Psoas muscle (tissue), 7 donors: ENCODE measurements at regions not wholly inside any gene's neighbourhood (a gene's known extent, or its start where the extent isn't known, plus 50 kb on each side); places are given as distances from the start of the nearest gene placed in this dataset.
"Not testable (repeated sequence)": the region's sequence is repeated elsewhere in the genome, so short reads cannot be mapped to it uniquely, and the experiment has no call there.

Source experiments
- ATAC-seq, 4 donors: fragments of 200-7000 bp; cut with Tn5 transposase; one replicate each; pipeline ENCODE4 v1.9.1; 2020; ENCODE audit warnings: moderate library complexity in 3 of 4, mild to moderate bottlenecking in 2 of 4
- DNase-seq, 2 donors: peaks; one replicate each; pipeline ENCODE4 v3.0.0-alpha.2; 2020
- H3K27ac ChIP-seq: fragments of 200-600 bp; one replicate; pipeline ENCODE4 v1.8.0; 2022
- H3K27me3 ChIP-seq, 3 donors: fragments of 200-600 bp in 1 of 3; one replicate each; pipeline versions ENCODE4 v1.6.1 to v1.8.0; 2013 to 2022; ENCODE audit warnings: low read length in 2 of 3, mild to moderate bottlenecking in 2 of 3, moderate library complexity in 1 of 3; ENCODE audit not compliant: insufficient read depth in 3 of 3
- H3K36me3 ChIP-seq, 2 donors: fragments of 200-600 bp in 1 of 2; one replicate each; pipeline versions ENCODE4 v1.6.1 to v1.8.0; 2013 to 2022; ENCODE audit warnings: low read depth in 1 of 2, mild to moderate bottlenecking in 1 of 2, moderate library complexity in 1 of 2; ENCODE audit not compliant: insufficient read depth in 1 of 2
- H3K4me1 ChIP-seq: fragments of 200-600 bp; one replicate; pipeline ENCODE4 v1.8.0; 2022
- H3K4me3 ChIP-seq: fragments of 200-600 bp; one replicate; pipeline ENCODE4 v1.8.0; 2022; ENCODE audit warnings: mild to moderate bottlenecking
- H3K9me3 ChIP-seq: fragments of 200-600 bp; one replicate; pipeline ENCODE4 v1.8.0; 2022
- WGBS, 3 donors: extraction: QIAGEN DNeasy Blood & Tissue Kit; methylation state at CpG; one replicate each; pipeline versions ENCODE4 v1.1.6 to v1.1.7; 2013; 5-methylcytosine and 5-hydroxymethylcytosine counted together
- intact Hi-C, 2 donors: fragments of 100-400 bp; cut with DNase I; formaldehyde crosslinking; loops; one replicate each; pipeline versions ENCODE4 v1.11.0 to v1.14.2; 2022
- TF ChIP-seq, protein P1 (sequence below): fragments of 200-600 bp; IDR thresholded peaks from one replicate; pipeline ENCODE4 v1.8.0; 2022; ENCODE audit warnings: antibody characterized with exemption
- donor health status: healthy with polysubstance abuse.
- donor health status: DM: no; HTN: no; CAD: no; lungs with moderate emphysema.
- donor health status: Bipolar disorder and iron deficiency.
- donor health status: healthy.
- donor health status: DM: yes; HTN: yes; CAD: no.
- donor health status: DM: no; HTN: no; CAD: no.
- donor health status: DM: yes; HTN: yes; CAD: no.

DNA sequence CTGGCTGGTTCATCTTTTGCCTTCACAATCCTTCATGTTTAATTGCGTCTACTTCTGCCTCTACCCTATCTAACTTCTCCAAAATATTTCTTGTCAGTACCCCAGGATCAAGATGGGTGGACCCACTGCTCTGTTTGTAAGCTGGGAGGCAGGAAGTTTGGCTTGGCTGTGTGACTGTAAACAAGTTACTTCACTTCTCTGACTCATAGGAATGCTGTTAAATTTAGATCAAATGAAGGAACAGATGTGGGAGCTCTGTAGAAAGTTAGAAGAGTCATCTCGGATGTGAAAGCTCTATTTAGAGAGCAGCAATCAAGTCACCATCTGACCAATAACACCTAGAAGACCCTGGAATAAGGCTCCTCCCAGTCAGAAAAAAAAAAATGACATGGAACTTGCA, 55.2 kb upstream of the MRTFB start:
- WGBS, 3 donors: 28 to 47% (median 33%) methylated on average over 2 of the region's 2 CpGs
- Histone ChIP-seq H3K9me3 (no peaks in the 10 kb centered on the region), H3K4me1 (peaks cover 41% of the 10 kb centered on the region), H3K4me3 (peak overlapping the region; percentile 28), H3K36me3 (no peaks in the 10 kb centered on the region), H3K27me3 (no peaks in the 10 kb centered on the region), H3K27ac (peak overlapping the region; percentile 77)
- TF ChIP-seq, protein P1, sequence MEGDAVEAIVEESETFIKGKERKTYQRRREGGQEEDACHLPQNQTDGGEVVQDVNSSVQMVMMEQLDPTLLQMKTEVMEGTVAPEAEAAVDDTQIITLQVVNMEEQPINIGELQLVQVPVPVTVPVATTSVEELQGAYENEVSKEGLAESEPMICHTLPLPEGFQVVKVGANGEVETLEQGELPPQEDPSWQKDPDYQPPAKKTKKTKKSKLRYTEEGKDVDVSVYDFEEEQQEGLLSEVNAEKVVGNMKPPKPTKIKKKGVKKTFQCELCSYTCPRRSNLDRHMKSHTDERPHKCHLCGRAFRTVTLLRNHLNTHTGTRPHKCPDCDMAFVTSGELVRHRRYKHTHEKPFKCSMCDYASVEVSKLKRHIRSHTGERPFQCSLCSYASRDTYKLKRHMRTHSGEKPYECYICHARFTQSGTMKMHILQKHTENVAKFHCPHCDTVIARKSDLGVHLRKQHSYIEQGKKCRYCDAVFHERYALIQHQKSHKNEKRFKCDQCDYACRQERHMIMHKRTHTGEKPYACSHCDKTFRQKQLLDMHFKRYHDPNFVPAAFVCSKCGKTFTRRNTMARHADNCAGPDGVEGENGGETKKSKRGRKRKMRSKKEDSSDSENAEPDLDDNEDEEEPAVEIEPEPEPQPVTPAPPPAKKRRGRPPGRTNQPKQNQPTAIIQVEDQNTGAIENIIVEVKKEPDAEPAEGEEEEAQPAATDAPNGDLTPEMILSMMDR: peak; percentile 6
- peak; percentile 70 to 80 (median 78) for ATAC-seq
- DNase-seq: no peak
- intact Hi-C loops: loop anchor here in 1 of 2 donors (2.0 kb wide), 1 partner anchor 173 kb away; no protein-coding TSS in a partner anchor

DNA sequence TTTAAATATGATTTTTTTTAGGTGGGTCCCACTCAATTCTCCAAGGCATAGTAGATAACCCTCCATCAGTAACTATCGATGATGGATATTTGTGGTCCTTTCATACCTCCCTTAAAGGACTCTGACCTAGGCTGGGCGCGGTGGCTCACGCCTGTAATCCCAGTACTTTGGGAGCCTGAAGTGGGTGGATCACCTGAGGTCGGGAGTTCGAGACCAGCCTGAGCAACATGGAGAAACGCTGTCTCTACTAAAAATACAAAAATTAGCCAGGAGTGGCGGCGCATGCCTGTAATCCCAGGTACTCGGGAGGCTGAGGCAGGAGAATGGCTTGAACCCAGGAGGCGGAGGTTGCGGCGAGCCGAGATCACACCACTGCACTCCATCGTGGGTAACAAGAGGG, 54.8 kb upstream of the MRTFB start:
- Histone ChIP-seq H3K4me1 (peaks cover 41% of the 10 kb centered on the region), H3K4me3 (peak overlapping the region; percentile 28), H3K27ac (peak overlapping the region; percentile 77)
- DNase-seq, ATAC-seq, intact Hi-C loops, H3K36me3 ChIP-seq, H3K27me3 ChIP-seq, H3K9me3 ChIP-seq: not testable (repeated sequence)
- 89 to 92% (median 90%) methylated on average over 15 of the region's 15 CpGs for WGBS, 3 donors

DNA sequence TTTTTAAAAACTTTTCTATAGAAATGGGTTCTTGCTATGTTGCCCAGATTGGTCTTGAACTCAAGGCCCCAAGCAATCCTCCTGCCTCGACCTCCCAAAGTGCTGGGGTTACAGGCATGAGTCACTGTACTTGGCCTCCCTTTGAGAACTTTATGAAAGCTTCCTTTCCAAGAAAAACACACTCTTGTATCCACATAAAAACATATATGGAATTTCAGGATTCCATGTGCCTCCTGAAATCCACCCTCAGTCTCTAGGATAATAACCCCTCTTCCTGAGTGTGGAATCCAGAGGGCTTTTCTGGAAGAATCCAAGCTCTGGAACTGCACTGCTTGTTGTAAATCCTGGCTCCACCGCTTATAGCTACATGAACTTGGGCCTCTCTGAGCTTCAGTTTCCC, 53.2 kb upstream of the MRTFB start:
- Histone ChIP-seq H3K27me3 (no peaks in the 10 kb centered on the region), H3K4me1 (peaks cover 40% of the 10 kb centered on the region), H3K4me3 (no peak overlapping the region), H3K36me3 (no peaks in the 10 kb centered on the region), H3K27ac (no peak overlapping the region), H3K9me3 (no peaks in the 10 kb centered on the region)
- TF ChIP-seq, protein P1: no peak
- WGBS, 3 donors: 83 to 85% (median 84%) methylated on average over 2 of the region's 2 CpGs
- intact Hi-C loops: no loop called here
- no peak for DNase-seq
- ATAC-seq: no peak

DNA sequence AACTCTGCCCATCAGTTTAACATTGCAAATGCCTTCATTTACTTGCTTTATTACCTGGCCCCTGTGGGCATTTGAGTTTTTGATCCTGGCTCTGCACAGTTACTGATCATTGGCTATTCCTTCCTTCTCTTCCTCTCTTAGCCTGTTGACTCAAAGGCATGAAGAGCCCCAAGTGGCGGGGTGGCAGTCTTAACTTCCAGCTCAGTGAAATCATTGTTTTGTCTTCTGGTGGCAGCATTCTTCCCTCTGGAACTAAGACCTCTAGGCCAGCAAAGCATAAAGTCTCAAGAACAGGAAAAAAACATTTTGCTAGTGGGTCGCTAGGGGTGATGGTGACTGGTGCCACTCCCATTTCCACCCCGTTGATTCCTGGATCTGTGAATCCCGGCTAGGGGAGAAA, 52.3 kb upstream of the MRTFB start:
- ATAC-seq (no peak), DNase-seq (no peak)
- TF ChIP-seq, protein P1: no peak
- no peak overlapping the region for H3K27ac ChIP-seq
- H3K4me1 ChIP-seq: peaks cover 31% of the 10 kb centered on the region
- intact Hi-C loops: no loop called here
- H3K36me3 ChIP-seq: no peaks in the 10 kb centered on the region
- 71 to 80% (median 78%) methylated on average over 4 of the region's 4 CpGs for WGBS, 3 donors
- no peaks in the 10 kb centered on the region for H3K27me3 ChIP-seq
- H3K9me3 ChIP-seq: no peaks in the 10 kb centered on the region
- no peak overlapping the region for H3K4me3 ChIP-seq

DNA sequence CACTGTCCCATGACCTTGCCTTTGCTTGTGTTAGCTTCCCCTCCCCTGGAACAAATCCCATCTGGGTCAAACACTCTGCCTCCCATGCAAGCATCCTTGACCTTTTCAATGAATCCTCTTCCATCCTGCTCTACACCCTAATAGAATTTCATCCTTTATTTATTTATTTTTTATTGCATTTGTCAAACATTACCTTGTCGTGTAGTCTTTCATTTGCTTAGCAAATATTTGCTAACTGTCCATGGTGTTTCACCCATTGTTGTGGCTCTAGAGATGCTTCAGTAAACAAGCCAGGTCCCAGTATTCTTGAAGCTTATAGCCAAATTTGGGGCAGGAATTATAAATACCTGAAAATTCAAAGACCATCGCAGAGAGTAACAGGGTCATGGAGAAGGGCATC, 51.0 kb upstream of the MRTFB start:
- no peaks in the 10 kb centered on the region for H3K27me3 ChIP-seq
- ATAC-seq (no peak), DNase-seq (no peak)
- intact Hi-C loops: no loop called here
- no peaks in the 10 kb centered on the region for H3K36me3 ChIP-seq
- no peaks in the 10 kb centered on the region for H3K9me3 ChIP-seq
- no peak overlapping the region for H3K4me3 ChIP-seq
- H3K4me1 ChIP-seq: peaks cover 31% of the 10 kb centered on the region
- 52 to 68% (median 62%) methylated on average over 2 of the region's 2 CpGs for WGBS, 3 donors
- H3K27ac ChIP-seq: no peak overlapping the region
- TF ChIP-seq, protein P1: no peak
